Choroid plexus epithelial cell (primary cell): ENCODE measurements at regions not wholly inside any gene's neighbourhood (a gene's known extent, or its start where the extent isn't known, plus 50 kb on each side); places are given as distances from the start of the nearest gene placed in this dataset.
A peak's percentile ranks its signal among the peaks of the same experiment; 100 is the strongest.
"Not testable (repeated sequence)": the region's sequence is repeated elsewhere in the genome, so short reads cannot be mapped to it uniquely, and the experiment has no call there.

ENCODE experiments used
- DNase-seq: peaks from one replicate; pipeline ENCODE4 v3.0.0-alpha.2; 2010; ENCODE audit warnings: low read depth
- H3K4me3 ChIP-seq: 2 replicates; pipeline ENCODE4 v1.5.1; 2011; ENCODE audit warnings: low read depth, mild to moderate bottlenecking, control low read depth, low read length, moderate library complexity
- CTCF ChIP-seq: conservative IDR thresholded peaks from 2 replicates; pipeline ENCODE4 v1.5.1; 2011; ENCODE audit warnings: low read depth, mild to moderate bottlenecking, control low read depth, inconsistent platforms, low read length, moderate library complexity

- peak; percentile 79 for TF ChIP-seq CTCF
- DNase-seq: peak; percentile 69
- no peak overlapping the region for H3K4me3 ChIP-seq
Measured at GRCh38 chr4:162497564-162498167, 333.9 kb upstream of the FSTL5 start.

DNA sequence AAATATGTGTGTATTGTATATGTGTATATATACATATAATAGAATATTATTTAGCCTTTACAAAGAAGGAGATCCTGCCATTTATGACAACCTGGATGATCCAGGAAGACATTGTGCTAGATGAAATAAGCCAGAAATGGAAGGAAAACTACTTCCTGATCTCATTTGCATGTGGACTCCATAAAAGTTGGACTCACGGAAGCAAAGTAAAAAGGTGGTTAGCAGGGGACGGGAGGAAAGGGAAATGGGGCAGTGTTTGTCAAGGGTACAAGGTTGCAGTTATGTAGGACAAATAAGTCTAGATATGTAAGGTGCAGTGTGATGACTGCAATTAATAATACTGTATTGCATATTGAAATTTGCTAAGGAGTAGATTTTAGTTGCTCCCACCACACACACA lies 331.1 kb upstream of the FSTL5 start:
- DNase-seq: no peak
- no peak overlapping the region for H3K4me3 ChIP-seq
- no peak for TF ChIP-seq CTCF

GRCh38 chr4:162485486-162485885 lies 321.7 kb upstream of the FSTL5 start:
- DNase-seq: peak; percentile 31
- TF ChIP-seq CTCF: no peak
- no peak overlapping the region for H3K4me3 ChIP-seq

DNA sequence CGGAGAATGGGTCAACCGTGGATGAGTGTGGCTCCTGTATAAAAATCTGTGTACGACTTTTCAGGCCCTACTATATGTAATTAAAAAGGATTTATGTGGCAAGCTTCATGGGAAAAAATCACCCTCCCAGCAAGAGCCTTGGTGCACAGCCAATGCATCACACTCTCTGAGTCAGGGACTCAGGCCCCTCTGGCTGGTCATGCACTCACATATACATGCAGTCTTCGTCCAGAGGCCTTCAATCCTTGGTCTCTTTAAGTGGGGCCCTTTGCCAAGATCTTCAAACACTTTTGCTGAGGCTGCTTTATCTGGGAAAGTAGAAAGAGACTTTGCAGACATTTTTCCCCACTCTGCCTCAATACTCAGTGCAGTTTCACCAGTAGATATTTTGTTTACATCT lies 311.4 kb upstream of the FSTL5 start:
- H3K4me3 ChIP-seq: no peak overlapping the region
- DNase-seq: peak; percentile 76
- TF ChIP-seq CTCF: no peak

DNA sequence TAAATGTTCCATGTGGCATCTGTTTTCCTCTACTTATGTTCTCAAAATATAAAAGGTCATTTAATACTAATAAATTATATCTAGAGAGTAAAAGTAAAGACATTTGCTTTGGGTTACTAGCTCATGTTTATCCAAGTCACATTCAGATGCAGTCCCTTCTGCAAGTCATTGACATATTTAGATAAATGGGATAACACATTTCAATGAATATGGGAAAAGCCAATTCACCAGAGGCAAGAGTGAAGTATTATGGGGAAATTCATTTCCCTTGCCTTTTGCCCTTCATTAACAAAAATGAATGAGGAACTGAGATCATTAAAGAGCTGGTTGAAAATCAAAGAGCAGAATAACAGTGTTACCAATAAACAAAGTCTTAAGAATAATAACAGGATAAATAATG lies 306.2 kb upstream of the FSTL5 start:
- TF ChIP-seq CTCF: no peak
- no peak overlapping the region for H3K4me3 ChIP-seq
- DNase-seq: no peak

DNA sequence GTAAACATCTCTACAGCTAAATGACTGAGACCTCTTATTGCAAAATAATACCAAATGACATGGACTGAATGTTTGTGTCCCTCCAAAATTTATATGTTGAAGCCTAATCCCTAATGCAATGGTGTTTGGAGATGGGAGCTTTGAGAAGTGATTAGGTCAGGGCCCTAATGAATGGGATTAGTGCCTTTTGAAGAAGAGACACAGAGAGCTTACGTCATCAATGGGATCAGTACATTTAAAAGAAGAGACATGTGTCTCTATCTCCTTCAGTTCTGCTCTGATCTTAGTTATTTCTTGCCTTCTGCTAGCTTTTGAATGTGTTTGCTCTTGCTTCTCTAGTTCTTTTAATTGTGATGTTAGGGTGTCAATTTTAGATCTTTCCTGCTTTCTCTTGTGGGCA lies 301.6 kb upstream of the FSTL5 start:
- not testable (repeated sequence) for DNase-seq, H3K4me3 ChIP-seq

DNA sequence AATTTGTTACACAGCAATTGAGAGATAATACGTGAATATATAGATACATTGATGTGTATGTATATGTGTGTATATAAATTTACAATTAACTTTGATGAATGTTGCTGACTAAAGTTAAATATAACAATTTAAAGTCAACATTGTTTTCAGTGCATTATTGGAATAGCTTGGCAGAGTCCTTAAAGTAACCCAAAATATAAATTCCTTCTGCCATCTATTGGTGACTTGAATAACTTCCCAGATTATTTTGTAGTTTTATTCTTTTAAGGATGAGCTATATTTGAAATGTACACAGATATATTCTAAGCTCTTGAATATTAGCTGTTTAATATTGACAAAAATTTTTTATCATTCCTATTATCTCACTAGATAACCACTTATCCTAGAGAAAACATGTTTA lies 298.2 kb upstream of the FSTL5 start:
- TF ChIP-seq CTCF: peak; percentile 39
- H3K4me3 ChIP-seq: no peak overlapping the region
- DNase-seq: peak; percentile 37
